Neuronal stem cell (in vitro differentiated cells): ENCODE measurements at regions not wholly inside any gene's neighbourhood (a gene's known extent, or its start where the extent isn't known, plus 50 kb on each side); places are given as distances from the start of the nearest gene placed in this dataset.

ENCODE experiments used
- DNase-seq: peaks from one replicate; pipeline ENCODE4 v3.0.0-alpha.2; 2013; ENCODE audit warnings: low spot score
- H2AFZ ChIP-seq: one replicate; pipeline ENCODE4 v1.6.1; 2013; ENCODE audit warnings: mild to moderate bottlenecking, low read length, inconsistent platforms
- H2AK5ac ChIP-seq: 2 replicates; pipeline ENCODE4 v1.6.1; 2013; ENCODE audit warnings: low read depth, mild to moderate bottlenecking, inconsistent platforms, low read length, moderate library complexity, mixed read lengths
- H2BK120ac ChIP-seq: 2 replicates; pipeline ENCODE4 v1.6.1; 2013; ENCODE audit warnings: low read depth, mild to moderate bottlenecking, inconsistent platforms, low read length, moderate library complexity, mixed read lengths
- H2BK12ac ChIP-seq: one replicate; pipeline ENCODE4 v1.6.1; 2013; ENCODE audit warnings: low read length, inconsistent platforms
- H2BK15ac ChIP-seq: 2 replicates; pipeline ENCODE4 v1.6.1; 2013; ENCODE audit warnings: mild to moderate bottlenecking, low read length, inconsistent platforms, mixed read lengths
- H2BK5ac ChIP-seq: one replicate; pipeline ENCODE4 v1.6.1; 2013; ENCODE audit warnings: inconsistent platforms, mild to moderate bottlenecking, low read length, moderate library complexity
- H3K14ac ChIP-seq: one replicate; pipeline ENCODE4 v1.6.1; 2013; ENCODE audit warnings: low read length, inconsistent platforms
- H3K18ac ChIP-seq: 2 replicates; pipeline ENCODE4 v1.6.1; 2013; ENCODE audit warnings: low read length, inconsistent platforms
- H3K23ac ChIP-seq: 2 replicates; pipeline ENCODE4 v1.6.1; 2013; ENCODE audit warnings: low read depth, mild to moderate bottlenecking, mixed read lengths, low read length, inconsistent platforms; ENCODE audit not compliant: poor library complexity
- H3K27ac ChIP-seq: replicated peaks from 3 replicates; pipeline ENCODE4 v1.5.1; 2013; ENCODE audit warnings: low read length, inconsistent platforms
- H3K27me3 ChIP-seq, 3 experiments: 2 replicates each; pipeline ENCODE4 v1.6.1; 2013; ENCODE audit warnings: low read length in 3 of 3, mild to moderate bottlenecking in 2 of 3, inconsistent platforms in 1 of 3, low read depth in 1 of 3, mixed read lengths in 1 of 3, moderate library complexity in 1 of 3; ENCODE audit not compliant: control insufficient read depth in 3 of 3, insufficient read depth in 3 of 3
- H3K36me3 ChIP-seq, 2 donors: replicated peaks in 1 of 2; 2 replicates each; pipeline ENCODE4 v1.6.1; 2013; ENCODE audit warnings: low read length in 2 of 2; ENCODE audit not compliant: control insufficient read depth in 2 of 2, insufficient read depth in 2 of 2
- H3K4ac ChIP-seq: 2 replicates; pipeline ENCODE4 v1.6.1; 2013; ENCODE audit warnings: inconsistent platforms, mild to moderate bottlenecking, low read length, moderate library complexity
- H3K4me1 ChIP-seq, 2 donors: 1 replicate in 1 of 2; 2 replicates in 1 of 2; pipeline ENCODE4 v1.6.1; 2013; ENCODE audit warnings: low read length in 2 of 2, low read depth in 1 of 2; ENCODE audit not compliant: control insufficient read depth in 2 of 2, insufficient read depth in 1 of 2
- H3K4me2 ChIP-seq: one replicate; pipeline ENCODE4 v1.6.1; 2013; ENCODE audit warnings: mild to moderate bottlenecking, low read length, inconsistent platforms; ENCODE audit not compliant: insufficient read depth, poor library complexity, severe bottlenecking
- H3K4me3 ChIP-seq, 2 donors: 2 replicates each; pipeline ENCODE4 v1.5.1; 2013; ENCODE audit warnings: low read length in 2 of 2, mild to moderate bottlenecking in 2 of 2, inconsistent platforms in 1 of 2, moderate library complexity in 1 of 2
- H3K79me1 ChIP-seq: one replicate; pipeline ENCODE4 v1.6.1; 2013; ENCODE audit warnings: low read depth, mild to moderate bottlenecking, inconsistent platforms, low read length, moderate library complexity
- H3K9ac ChIP-seq: one replicate; pipeline ENCODE4 v1.6.1; 2013; ENCODE audit warnings: mild to moderate bottlenecking, low read depth, low read length, inconsistent platforms; ENCODE audit not compliant: poor library complexity
- H3K9me3 ChIP-seq, 2 donors: replicated peaks in 1 of 2; 2 replicates each; pipeline versions ENCODE3 to v1.6.1; 2013; ENCODE audit warnings: low read length in 2 of 2, mild to moderate bottlenecking in 2 of 2, inconsistent platforms in 1 of 2, low read depth in 1 of 2, mixed read lengths in 1 of 2, moderate library complexity in 1 of 2; ENCODE audit not compliant: control insufficient read depth in 2 of 2, insufficient read depth in 1 of 2
- H4K8ac ChIP-seq: one replicate; pipeline ENCODE4 v1.6.1; 2013; ENCODE audit warnings: low read depth, mild to moderate bottlenecking, inconsistent platforms, low read length, moderate library complexity
- H4K91ac ChIP-seq: one replicate; pipeline ENCODE4 v1.6.1; 2013; ENCODE audit warnings: low read length, low read depth, mild to moderate bottlenecking, inconsistent platforms; ENCODE audit not compliant: poor library complexity
- WGBS, 2 donors: extraction: QIAGEN DNeasy Blood & Tissue Kit; methylation state at CpG; one replicate each; pipeline ENCODE4 v1.1.7; 2013; ENCODE audit warnings: missing lambda C conversion rate in 2 of 2, mixed read lengths in 1 of 2; ENCODE audit not compliant: insufficient read length in 2 of 2, insufficient replicate concordance in 1 of 2; ENCODE audit errors: extremely low coverage in 2 of 2; 5-methylcytosine and 5-hydroxymethylcytosine counted together

GRCh38 chr15:91548549-91548948 lies 305.0 kb upstream of the SLCO3A1 start:
- H2BK120ac ChIP-seq: no peak overlapping the region
- no peak overlapping the region for H4K8ac ChIP-seq
- H2AK5ac ChIP-seq: no peak overlapping the region
- no peak overlapping the region for H3K4me3 ChIP-seq
- no peak overlapping the region for H3K9ac ChIP-seq
- H2BK5ac ChIP-seq: no peak overlapping the region
- no peak overlapping the region for H3K4me2 ChIP-seq
- H2BK15ac ChIP-seq: no peak overlapping the region
- no peak overlapping the region for H3K18ac ChIP-seq
- H3K36me3 ChIP-seq: no peaks in the 10 kb centered on the region
- H3K4me1 ChIP-seq: no peaks in the 10 kb centered on the region
- H3K9me3 ChIP-seq: no peaks in the 10 kb centered on the region
- H3K4ac ChIP-seq: no peak overlapping the region
- no peak overlapping the region for H2BK12ac ChIP-seq
- no peak for DNase-seq
- H4K91ac ChIP-seq: no peak overlapping the region
- no peak overlapping the region for H3K14ac ChIP-seq
- H3K27me3 ChIP-seq: no peaks in the 10 kb centered on the region
- no peak overlapping the region for H3K23ac ChIP-seq
- H3K27ac ChIP-seq: no peak overlapping the region
- no CpG with 5 or more reads among the region's 4 CpGs for WGBS, 2 donors
- H2AFZ ChIP-seq: no peak overlapping the region
- no peaks in the 10 kb centered on the region for H3K79me1 ChIP-seq

- no peak overlapping the region for H2BK15ac ChIP-seq
- no peaks in the 10 kb centered on the region for H3K4me1 ChIP-seq
- no peak overlapping the region for H3K27ac ChIP-seq
- H2BK120ac ChIP-seq: no peak overlapping the region
- H3K14ac ChIP-seq: no peak overlapping the region
- DNase-seq: no peak
- H3K9ac ChIP-seq: no peak overlapping the region
- no peaks in the 10 kb centered on the region for H3K79me1 ChIP-seq
- no peak overlapping the region for H2AFZ ChIP-seq
- no peak overlapping the region for H3K4me2 ChIP-seq
- no peaks in the 10 kb centered on the region for H3K36me3 ChIP-seq
- H3K9me3 ChIP-seq: no peaks in the 10 kb centered on the region
- no peak overlapping the region for H2BK12ac ChIP-seq
- H3K18ac ChIP-seq: no peak overlapping the region
- no peak overlapping the region for H4K8ac ChIP-seq
- no peak overlapping the region for H3K4ac ChIP-seq
- H2AK5ac ChIP-seq: no peak overlapping the region
- H3K23ac ChIP-seq: no peak overlapping the region
- H3K4me3 ChIP-seq: no peak overlapping the region
- no peak overlapping the region for H2BK5ac ChIP-seq
- no peak overlapping the region for H4K91ac ChIP-seq
- no CpG with 5 or more reads among the region's 1 CpG for whole genome bisulfite sequencing, 2 donors
- H3K27me3 ChIP-seq: no peaks in the 10 kb centered on the region
These were observed 303.9 kb upstream of the SLCO3A1 start for GRCh38 chr15:91549581-91549980.

DNA sequence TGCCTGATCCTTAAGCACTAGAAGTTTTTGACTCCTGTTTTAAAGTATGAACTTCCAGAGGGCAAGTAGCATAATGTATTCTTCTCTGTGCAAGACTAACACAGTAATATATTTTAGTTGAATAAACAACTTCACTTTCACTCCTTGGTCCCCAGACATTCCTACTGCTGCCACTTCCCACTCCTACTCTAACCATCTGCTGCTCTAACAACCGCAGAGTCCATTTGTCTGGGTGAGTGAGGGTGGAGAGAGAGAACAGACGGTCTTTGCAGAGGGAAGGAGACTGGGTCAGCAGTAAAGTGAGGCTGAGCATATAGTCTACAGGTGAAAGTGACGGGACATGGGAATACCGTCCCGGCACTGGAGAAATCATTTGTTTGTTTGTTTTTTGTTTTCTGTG lies 301.0 kb upstream of the SLCO3A1 start:
- no peak overlapping the region for H2BK5ac ChIP-seq
- H3K4me1 ChIP-seq: peaks cover 0 to 1% of the 10 kb centered on the region in 2 donors
- H3K36me3 ChIP-seq: no peaks in the 10 kb centered on the region
- H3K4ac ChIP-seq: no peak overlapping the region
- no peaks in the 10 kb centered on the region for H3K79me1 ChIP-seq
- no peak overlapping the region for H2AFZ ChIP-seq
- H4K91ac ChIP-seq: no peak overlapping the region
- no peak overlapping the region for H3K9ac ChIP-seq
- WGBS, 2 donors: no CpG with 5 or more reads among the region's 5 CpGs
- no peak overlapping the region for H2AK5ac ChIP-seq
- no peak overlapping the region for H2BK120ac ChIP-seq
- H3K14ac ChIP-seq: no peak overlapping the region
- DNase-seq: no peak
- no peak overlapping the region for H4K8ac ChIP-seq
- no peak overlapping the region for H3K23ac ChIP-seq
- H3K9me3 ChIP-seq: no peaks in the 10 kb centered on the region
- H3K4me2 ChIP-seq: no peak overlapping the region
- H3K4me3 ChIP-seq: no peak overlapping the region
- no peak overlapping the region for H2BK15ac ChIP-seq
- no peak overlapping the region for H2BK12ac ChIP-seq
- H3K18ac ChIP-seq: no peak overlapping the region
- H3K27ac ChIP-seq: no peak overlapping the region
- no peaks in the 10 kb centered on the region for H3K27me3 ChIP-seq

- no peak overlapping the region for H3K27ac ChIP-seq
- H2AK5ac ChIP-seq: no peak overlapping the region
- H3K9me3 ChIP-seq: no peaks in the 10 kb centered on the region
- no peak overlapping the region for H2BK15ac ChIP-seq
- H3K36me3 ChIP-seq: no peaks in the 10 kb centered on the region
- H3K4me1 ChIP-seq: peaks cover 0 to 1% of the 10 kb centered on the region in 2 donors
- H2BK5ac ChIP-seq: no peak overlapping the region
- H2AFZ ChIP-seq: no peak overlapping the region
- H3K79me1 ChIP-seq: no peaks in the 10 kb centered on the region
- no peak overlapping the region for H3K4ac ChIP-seq
- no peak overlapping the region for H3K4me3 ChIP-seq
- H3K4me2 ChIP-seq: no peak overlapping the region
- WGBS, 2 donors: no CpG with 5 or more reads among the region's 6 CpGs
- H2BK12ac ChIP-seq: no peak overlapping the region
- no peak overlapping the region for H3K18ac ChIP-seq
- no peak overlapping the region for H4K91ac ChIP-seq
- no peak overlapping the region for H4K8ac ChIP-seq
- DNase-seq: no peak
- no peak overlapping the region for H2BK120ac ChIP-seq
- H3K27me3 ChIP-seq: no peaks in the 10 kb centered on the region
- no peak overlapping the region for H3K14ac ChIP-seq
- H3K23ac ChIP-seq: no peak overlapping the region
- no peak overlapping the region for H3K9ac ChIP-seq
These were observed 300.2 kb upstream of the SLCO3A1 start for GRCh38 chr15:91553196-91553854.
